ENCODE measurements at regions not wholly inside any gene's neighbourhood (a gene's known extent, or its start where the extent isn't known, plus 50 kb on each side); places are given as distances from the start of the nearest gene placed in this dataset.

GRCh38 chr7:115088893-115089292 lies 167.0 kb downstream of the MDFIC start:
- DNase-seq (ENCODE audit: low read depth, low spot score), result peak; percentile 7

GRCh38 chr7:115087437-115087836 lies 165.5 kb downstream of the MDFIC start:
- DNase-seq (ENCODE audit: low read depth, low spot score), result peak; percentile 18

GRCh38 chr7:115086146-115086841 lies 164.4 kb downstream of the MDFIC start:
- DNase-seq (ENCODE audit: low read depth, low spot score), result no peak

GRCh38 chr7:115085421-115085820 lies 163.5 kb downstream of the MDFIC start:
- DNase-seq (ENCODE audit: low read depth, low spot score), result peak; percentile 51

- no peak for DNase-seq (ENCODE audit: low read depth, low spot score)
These were observed 162.0 kb downstream of the MDFIC start for GRCh38 chr7:115083935-115084334.

- DNase-seq (ENCODE audit: low read depth, low spot score), result no peak
These were observed 159.9 kb downstream of the MDFIC start for GRCh38 chr7:115081772-115082171.

- no peak for DNase-seq (ENCODE audit: low read depth, low spot score)
These were observed 157.0 kb downstream of the MDFIC start for GRCh38 chr7:115078851-115079250.

- DNase-seq (ENCODE audit: low read depth, low spot score), result no peak
These were observed 156.5 kb downstream of the MDFIC start for GRCh38 chr7:115078386-115078785.

- DNase-seq (ENCODE audit: low read depth, low spot score), result no peak
These were observed 148.4 kb downstream of the MDFIC start for GRCh38 chr7:115070311-115070710.
